Cardiac fibroblast (primary cell): ENCODE measurements at regions not wholly inside any gene's neighbourhood (a gene's known extent, or its start where the extent isn't known, plus 50 kb on each side); places are given as distances from the start of the nearest gene placed in this dataset.
"Not testable (repeated sequence)": the region's sequence is repeated elsewhere in the genome, so short reads cannot be mapped to it uniquely, and the experiment has no call there.

Experiments used
- DNase-seq, 2 donors: peaks; one replicate each; pipeline versions ENCODE4 v3.0.0 to v3.0.0-alpha.2; 2010; ENCODE audit warnings: low read depth in 2 of 2
- H3K4me3 ChIP-seq, 2 donors: replicated peaks in 1 of 2; 1 replicate in 1 of 2; 2 replicates in 1 of 2; pipeline ENCODE4 v1.5.1; 2011; ENCODE audit warnings: low read depth in 2 of 2, low read length in 2 of 2, mild to moderate bottlenecking in 2 of 2, moderate library complexity in 1 of 2
- CTCF ChIP-seq: IDR thresholded peaks from one replicate; pipeline ENCODE4 v1.5.1; 2011; ENCODE audit warnings: low read depth, mild to moderate bottlenecking, low read length, inconsistent platforms

- no peak for TF ChIP-seq CTCF
- H3K4me3 ChIP-seq = no peak overlapping the region
- DNase-seq = no peak
Observed at GRCh38 chr18:21972281-21972680, 197.1 kb upstream of the GATA6 start.

GRCh38 chr18:21975954-21976353, 193.4 kb upstream of the GATA6 start:
- H3K4me3 ChIP-seq, DNase-seq: not testable (repeated sequence)

- no peak for DNase-seq
- no peak for TF ChIP-seq CTCF
- no peak overlapping the region for H3K4me3 ChIP-seq
Observed at GRCh38 chr18:21978546-21979170, 190.7 kb upstream of the GATA6 start.

GRCh38 chr18:21979171-21979560, 190.2 kb upstream of the GATA6 start:
- no peak for TF ChIP-seq CTCF
- H3K4me3 ChIP-seq = no peak overlapping the region
- DNase-seq = no peak

GRCh38 chr18:21979759-21980158, 189.6 kb upstream of the GATA6 start:
- H3K4me3 ChIP-seq = no peak overlapping the region
- TF ChIP-seq CTCF = no peak
- no peak for DNase-seq

- no peak overlapping the region for H3K4me3 ChIP-seq
- DNase-seq = no peak
- no peak for TF ChIP-seq CTCF
Observed at GRCh38 chr18:21980744-21981143, 188.6 kb upstream of the GATA6 start.

- H3K4me3 ChIP-seq, DNase-seq: not testable (repeated sequence)
Observed at GRCh38 chr18:21981489-21981888, 187.9 kb upstream of the GATA6 start.

- no peak for DNase-seq
- no peak overlapping the region for H3K4me3 ChIP-seq
- TF ChIP-seq CTCF = no peak
Observed at GRCh38 chr18:21991081-21991534, 178.3 kb upstream of the GATA6 start.
